Amniotic stem cell (primary cell): ENCODE measurements at regions not wholly inside any gene's neighbourhood (a gene's known extent, or its start where the extent isn't known, plus 50 kb on each side); places are given as distances from the start of the nearest gene placed in this dataset.

Source experiments
- DNase-seq: peaks from one replicate; lab custom pipeline; 2025; lab: John Stamatoyannopoulos, UW

DNA sequence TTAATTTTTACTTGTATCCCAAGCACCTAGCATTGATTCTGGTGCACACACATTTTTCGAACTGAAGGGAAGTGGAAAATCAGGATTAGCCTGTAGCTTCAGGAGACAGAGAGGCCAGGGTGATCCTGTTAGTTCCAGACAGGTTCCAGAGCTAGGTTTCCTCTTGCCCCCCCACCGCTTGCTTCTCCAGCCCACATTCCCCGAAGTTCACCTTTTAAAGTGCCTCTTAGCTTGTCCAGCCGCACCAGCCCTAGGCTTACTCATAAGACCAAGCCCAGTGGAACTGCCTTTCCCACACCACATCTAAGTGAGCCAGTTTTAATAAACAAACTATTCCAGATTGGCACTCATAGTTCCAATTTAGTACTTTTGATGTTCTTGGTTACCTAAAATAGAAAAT is 898.6 kb upstream of the KLHL29 start:
- no peak for DNase-seq

DNA sequence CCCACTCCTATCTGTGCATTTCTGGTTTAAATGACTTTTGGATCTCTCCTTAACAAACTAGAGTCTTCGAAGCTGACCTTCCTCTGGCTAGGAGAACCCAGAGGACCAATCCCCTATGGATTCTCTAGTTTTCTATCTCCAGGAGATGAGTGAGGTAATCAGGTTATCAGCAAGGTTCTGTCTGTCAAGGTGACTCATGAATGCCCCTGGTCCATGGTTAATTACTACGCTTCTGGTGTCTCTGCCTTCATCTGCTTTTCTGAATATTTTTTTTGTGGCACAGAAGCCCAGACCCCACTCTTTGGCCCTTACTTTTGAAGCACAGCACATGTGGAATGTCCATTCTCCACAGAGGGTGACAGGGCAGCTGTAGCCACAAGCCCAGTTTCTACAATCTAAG is 897.9 kb upstream of the KLHL29 start:
- DNase-seq = no peak

DNA sequence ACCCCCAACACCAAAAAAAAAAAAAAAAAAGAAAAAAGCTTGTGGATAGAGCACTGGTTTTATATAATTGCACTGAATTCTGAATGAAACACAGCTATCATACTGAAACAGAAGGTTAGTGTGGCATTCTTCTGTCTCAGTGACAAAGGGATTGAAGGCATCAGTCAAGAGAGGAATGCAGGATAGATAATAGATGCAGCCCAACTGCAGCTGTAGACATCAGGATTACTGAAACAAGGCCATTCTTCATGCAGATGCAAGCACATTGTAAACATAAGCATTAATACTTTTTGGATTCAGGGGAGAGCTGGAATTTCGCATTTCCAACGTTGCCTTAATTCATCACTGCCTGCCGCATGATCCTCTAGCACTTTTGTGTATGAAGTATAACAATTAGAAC is 897.4 kb upstream of the KLHL29 start:
- DNase-seq = no peak

DNA sequence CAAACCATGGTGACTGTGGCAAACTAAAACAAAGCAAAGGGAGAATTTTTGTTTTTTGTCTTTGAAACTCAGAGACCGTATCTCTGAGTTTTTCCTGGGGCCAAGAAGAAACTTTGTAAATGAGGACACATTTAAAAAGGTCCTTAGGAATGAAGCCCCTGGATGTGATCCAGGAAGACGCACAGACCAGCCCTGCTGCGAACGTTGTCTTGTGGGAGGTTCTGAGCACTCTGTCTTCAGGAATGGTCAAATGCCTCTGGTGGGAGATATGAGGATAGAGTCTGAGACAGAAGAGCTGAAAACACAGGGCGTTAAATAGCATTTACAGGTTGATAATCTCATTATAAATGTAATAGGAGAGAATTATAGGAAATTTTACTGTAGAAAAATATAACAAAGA is 893.5 kb upstream of the KLHL29 start:
- no peak for DNase-seq

DNA sequence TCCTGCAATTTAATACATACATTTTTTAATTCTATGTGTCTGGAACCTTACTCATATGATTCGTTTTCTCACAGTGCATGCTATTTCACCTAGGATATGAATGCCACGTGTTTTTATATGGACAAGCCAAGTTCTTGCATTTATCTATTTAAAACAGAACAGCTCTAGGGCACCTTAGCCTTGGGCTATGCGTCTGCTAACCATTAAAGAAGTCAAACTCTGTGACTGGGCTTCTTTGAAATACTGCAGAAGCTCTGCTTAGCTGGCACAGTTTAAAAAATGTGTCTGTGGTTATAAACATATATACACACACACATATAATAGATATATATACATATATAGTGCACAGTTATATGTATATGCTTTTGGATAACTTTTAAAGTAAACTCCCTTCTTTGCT is 890.8 kb upstream of the KLHL29 start:
- DNase-seq = no peak

DNA sequence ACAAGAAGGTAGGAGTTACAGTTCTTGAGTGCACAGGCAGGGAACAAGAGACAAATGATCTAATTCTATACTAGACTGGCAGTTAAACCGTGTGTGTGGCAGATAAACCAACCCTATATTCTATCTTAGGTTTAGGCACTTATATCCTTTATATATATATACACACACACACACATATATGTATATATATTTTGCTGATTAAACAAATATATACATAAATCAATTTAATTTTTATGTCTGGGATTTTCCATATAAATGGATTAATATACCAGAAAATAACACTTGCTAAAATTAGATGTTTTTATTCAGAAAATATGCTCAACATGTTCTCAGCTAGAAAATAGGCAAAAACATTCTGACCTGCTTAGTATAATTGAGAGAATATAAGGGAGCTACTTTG is 887.9 kb upstream of the KLHL29 start:
- DNase-seq = no peak

DNA sequence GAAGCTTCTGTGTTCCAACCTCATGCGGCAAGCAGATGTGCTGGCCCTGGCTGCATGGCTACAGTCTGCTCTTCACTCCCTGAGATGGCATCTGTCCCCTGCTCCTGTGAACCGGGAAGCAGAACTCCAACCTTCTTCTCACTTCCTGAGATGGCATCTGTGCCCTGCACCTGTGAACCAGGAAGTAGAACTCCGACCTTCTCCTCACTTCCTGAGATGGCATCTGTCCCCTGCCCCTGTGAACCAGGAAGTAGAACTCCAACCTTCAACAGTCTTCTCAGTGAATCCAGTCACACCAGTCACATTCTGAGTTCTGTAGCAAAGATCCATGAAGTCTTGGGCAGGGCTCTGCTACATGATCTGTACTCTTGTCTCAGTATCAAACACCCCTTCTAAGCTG is 887.2 kb upstream of the KLHL29 start:
- no peak for DNase-seq

DNA sequence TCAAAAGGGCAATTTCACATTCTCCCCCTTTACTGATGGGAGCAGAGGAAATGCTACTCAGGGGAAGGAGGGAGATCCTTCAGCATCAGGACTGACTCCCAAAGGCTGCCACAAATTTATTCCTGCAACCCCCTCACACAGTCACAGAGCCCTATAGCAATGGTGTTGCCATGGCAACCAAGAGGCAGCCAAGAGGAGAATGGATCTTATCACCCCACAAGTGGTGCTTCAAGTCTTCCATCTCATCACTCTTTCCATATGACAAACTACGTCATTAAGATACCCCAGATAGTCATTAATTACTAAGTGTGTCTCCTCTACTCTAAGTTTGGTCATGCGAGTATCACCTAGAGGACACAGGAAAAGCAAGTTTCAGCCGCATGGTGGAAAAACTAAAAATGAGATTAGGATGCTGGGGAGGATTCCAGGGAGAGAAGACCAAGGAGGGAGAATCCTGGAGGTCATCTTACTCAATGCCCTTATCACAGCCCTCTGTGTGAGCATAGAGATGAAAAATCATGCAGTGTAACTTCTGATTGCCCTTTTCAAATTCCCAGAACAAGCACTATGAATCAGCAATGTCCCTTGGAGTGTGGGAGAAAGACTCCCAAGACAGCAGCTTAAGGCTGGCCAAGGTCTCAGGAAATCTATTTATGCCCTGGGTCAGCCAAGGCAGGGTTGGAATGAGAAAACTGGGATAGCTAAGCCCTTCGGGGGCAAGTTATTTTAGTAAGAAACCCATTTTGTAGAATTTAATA is 885.7 kb upstream of the KLHL29 start:
- DNase-seq = no peak

DNA sequence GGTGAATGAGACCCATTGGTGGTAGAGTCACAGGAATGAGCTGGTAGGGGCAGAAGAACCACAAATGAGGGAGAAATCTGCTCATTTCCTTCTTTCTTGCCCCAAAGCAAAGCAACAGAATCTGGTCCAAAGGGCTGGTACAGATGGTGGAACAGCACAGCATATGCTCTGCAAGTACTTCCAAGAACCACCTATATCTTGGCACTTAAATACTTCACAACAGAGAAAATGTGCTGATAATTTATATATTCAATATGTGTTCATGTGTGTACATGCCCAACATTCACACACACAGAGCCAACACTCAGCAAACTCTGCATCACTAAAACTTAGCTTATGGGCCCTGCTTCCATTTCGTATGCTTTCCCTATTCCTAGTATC is 884.4 kb upstream of the KLHL29 start:
- DNase-seq = no peak

DNA sequence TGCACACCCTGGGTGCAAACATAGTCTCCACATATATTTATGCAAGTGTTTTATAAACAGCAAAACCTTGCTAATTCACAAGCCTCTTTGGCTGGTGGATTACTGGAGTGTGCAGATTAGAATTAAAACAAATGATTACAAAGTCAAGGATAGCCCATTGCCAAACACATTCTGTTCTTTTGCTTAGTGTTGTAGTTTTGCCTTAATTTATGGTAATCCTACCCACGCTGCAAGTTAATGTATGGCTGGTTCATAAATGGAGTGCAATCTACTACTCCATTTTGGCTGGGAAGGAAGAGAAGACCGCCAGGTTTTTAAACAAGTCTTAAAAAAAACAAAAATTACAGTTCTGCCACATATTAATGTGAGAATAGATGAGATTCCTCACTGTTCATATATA is 883.1 kb upstream of the KLHL29 start:
- DNase-seq = no peak

DNA sequence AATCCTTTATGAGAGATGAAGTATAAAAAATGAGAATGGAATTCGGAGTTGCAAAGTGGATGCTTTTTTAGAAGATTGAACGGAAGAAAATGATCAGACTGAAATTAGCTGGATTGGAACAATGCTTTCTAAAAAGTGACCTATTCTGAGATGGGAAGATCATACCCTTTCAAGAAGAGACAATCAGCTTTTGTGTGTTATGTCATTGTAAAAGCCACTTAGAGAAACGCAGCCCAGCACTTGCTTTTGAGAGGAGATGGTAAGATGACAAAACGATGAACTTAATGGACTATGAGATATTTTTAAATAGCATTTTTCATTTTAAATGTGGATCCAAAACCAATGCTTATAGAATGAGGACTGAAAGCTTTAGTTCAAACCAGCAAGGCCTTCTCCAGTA is 871.4 kb upstream of the KLHL29 start:
- DNase-seq = no peak

DNA sequence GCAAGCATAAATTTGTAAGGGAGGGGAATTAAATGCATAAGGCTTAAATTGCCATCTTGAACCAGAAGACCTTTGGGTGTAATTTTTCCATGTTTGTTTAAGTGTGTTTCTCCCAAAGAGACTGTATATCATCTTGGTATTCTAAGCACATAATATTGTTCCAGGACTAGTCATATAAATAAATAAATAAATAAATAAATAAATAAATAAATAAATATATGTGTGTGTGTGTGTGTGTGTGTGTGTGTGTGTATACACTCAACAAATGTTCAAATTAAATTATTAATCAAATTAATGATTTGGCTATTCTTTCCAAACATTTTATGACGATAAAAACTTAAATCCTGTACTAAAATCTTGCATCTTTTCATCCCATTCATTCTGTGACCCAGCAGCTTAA is 867.8 kb upstream of the KLHL29 start:
- DNase-seq = no peak

DNA sequence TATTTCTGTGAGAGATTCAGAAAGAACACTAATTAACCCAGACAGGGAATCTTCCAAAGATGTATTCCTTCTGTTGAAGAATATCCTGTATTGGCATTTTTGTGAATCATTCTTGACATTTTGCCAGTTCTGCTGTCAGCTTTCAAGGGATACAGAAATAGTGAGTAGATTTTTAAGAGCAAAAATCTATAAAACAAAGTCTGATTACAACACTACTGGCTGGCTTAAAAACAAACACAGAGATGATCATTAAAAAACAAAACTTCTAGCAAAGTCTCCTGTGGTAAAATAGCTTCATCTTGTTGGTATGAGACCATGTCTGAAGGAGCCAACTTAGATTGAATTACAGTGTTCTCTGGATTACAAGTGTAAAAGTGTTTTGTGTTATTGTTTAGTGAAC is 866.3 kb upstream of the KLHL29 start:
- no peak for DNase-seq

DNA sequence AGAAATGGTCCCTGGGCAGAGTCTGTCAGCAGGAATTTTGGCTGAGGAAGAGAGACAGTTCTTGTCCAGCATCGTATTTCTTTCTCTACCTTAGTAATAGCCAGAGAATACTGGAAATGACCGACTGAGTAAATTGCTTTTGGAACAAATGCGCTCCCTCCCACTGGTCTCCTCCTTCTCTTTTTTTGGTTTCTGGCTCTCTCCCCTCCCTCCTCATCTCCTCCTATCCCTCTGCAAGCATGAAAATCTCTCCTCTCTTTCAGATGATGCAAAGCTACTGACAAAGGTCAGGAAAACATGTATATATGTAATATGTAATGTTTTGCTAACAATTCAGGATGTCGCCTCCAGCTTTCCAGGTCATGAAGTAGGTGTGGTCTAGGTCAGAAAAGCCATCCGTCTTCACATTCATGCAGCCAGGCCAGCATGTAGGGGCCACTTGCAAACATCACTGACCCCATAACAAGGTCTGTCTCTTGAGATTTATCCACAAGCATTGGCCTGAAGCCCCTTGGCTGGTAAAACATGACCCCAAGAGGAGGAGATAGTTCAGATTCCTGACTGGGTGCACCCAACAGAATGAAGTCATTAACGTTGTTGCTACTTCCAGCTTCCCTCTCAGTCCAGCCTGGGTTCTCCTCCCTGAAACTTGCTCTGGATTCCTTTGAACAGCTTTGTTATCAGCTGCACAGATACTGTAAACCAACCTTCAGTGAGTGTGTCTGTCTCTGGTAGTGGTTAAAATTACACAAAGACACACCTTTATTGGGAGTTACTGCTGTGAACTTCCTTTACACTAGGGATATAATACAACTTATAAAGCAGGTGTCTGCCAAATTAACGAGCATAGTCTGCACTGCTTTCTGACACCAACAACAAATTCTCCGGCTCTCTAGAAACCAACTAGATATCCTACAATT is 864.4 kb upstream of the KLHL29 start:
- DNase-seq = no peak

DNA sequence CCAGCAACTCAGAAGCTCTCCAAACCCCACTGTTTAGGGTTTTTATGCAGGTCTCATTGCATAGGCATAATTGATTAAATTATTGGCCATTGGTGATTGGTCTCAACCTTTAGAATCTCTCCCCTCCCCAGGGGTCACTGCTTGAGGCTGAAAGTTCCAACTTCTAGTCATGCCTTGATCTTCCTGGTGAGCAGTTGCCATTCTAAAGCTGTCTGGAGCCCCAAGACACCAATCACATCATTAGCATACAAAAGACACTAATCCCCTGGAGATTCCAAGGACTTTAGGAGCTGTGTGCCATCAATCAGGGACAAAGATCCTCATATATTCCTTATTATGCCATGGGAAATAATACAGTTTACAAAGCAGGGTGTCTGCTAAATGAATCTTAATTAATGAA is 863.4 kb upstream of the KLHL29 start:
- no peak for DNase-seq

DNA sequence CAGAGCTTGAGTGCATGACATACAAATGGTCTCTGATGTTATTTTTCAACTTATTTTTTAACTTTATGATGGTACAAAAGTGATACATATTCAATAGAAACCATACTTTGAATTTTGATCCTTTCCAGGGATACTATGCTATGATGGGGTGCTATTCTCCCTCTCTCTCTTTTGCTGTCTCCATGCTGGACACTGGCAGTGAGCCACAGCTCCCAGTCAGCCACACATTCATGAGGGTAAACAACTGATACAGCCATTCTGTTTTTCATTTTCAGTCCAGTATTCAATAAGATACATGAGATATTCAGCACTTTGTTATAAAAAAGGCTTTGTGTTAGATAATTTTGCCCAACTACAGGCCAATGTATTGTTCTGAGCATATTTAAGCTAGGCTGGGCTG is 859.3 kb upstream of the KLHL29 start:
- DNase-seq = no peak

DNA sequence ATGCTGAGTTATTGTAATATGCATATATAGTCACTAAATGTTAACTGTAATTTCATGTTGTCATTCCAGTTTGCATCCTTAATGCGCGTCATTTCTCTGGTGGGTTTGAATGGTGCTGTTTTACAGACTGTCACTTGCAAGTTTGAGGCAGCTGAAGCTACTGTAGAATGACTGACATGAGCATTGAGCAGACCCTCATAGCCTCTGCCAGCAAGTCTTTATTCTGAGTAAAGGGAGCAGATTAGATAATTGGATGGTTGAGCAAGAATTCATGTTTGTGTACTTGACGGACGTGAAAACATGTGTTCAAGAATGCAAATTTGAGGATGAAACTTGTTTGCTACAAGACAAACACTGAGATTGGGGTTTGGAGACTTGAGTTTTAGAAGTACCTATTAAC is 854.8 kb upstream of the KLHL29 start:
- no peak for DNase-seq

DNA sequence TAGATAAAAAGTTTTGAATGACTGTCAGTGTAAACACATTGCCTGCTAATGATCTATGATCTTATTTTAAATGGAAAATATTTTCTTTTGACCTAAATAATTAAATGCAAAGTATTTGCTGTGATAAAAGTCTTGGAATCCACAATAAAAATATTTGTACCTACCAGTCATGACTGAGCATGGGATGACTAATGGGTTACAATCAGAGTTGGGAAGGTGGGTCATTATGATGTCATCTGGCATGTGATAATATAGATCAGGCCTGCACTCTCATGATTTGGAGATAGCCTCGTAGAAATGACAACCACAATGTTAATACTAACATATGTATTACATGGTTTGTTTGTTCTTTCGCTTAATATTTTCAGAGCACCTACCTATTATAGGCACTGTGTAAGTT is 848.8 kb upstream of the KLHL29 start:
- no peak for DNase-seq

DNA sequence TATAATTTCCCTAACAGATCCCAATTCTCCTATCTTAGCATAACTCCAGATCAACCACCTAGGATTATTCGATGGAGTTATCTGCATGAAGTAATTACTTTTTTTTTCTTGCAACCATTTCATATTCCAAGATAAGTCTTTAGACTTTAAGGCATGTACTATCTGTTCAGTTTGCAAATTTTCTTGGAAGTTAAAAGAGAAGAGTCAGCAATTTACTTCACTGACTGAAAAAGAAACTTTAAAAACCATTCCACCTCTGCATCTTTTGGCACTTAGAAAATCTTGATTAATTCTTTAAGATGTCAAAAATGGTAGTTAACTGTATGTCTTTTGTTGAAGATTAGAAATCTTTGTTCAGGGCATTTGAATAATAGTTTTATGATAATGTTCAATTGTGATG is 830.5 kb upstream of the KLHL29 start:
- no peak for DNase-seq

DNA sequence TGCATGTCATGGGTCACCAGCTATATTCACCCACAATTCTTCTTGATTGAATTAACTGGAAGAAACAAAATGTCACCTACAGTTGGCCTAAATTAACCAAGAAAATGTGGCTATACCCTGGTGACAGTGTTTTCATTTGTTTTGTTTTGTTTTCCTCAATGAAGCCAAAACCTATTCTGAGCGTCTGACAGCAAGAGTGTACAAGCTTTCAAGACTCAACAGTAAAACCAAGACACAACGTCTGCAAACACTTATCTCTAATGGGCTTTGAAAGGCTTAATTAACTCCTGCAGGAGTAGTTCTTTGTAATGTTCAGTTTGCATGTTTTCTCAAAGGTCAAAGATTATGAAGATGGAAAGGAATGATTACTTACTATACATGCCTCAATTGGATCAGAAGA is 827.6 kb upstream of the KLHL29 start:
- no peak for DNase-seq

DNA sequence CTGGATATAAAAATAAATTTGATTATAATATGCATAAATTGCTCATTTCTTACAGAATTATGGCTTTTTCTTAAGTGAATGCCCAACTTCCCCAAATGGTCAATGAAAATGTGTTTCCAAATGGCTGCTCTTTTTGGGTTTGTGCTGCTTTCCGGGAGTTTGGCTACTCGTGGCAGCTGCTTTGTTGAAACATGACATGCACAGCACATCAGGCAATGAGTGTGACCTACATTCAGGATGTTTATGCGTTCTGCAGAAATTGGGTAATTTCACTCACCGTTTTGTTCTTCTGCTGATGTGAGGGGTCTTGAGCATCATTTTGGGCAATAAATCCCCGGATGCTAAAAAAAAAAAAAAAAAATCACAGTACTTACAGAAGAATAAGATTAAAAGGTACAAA is 825.0 kb upstream of the KLHL29 start:
- no peak for DNase-seq

DNA sequence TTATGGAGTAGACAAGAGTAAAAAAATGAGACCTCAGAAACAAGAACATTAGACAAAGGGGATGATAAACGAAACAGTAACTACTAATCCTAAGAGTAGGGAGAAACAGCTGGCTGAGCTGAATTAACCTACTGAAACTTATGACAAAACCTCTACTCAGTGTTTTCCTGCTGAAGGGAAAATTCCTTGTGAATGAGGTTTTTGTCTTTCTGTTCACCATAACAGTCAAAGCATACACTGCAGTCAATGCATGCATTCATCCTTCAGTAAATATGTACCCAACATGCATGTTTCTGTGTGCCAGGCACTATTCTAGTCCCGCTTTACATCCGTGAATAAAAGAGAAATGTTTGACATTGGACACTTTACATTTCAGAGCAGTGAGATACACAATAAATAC is 805.6 kb upstream of the KLHL29 start:
- no peak for DNase-seq

DNA sequence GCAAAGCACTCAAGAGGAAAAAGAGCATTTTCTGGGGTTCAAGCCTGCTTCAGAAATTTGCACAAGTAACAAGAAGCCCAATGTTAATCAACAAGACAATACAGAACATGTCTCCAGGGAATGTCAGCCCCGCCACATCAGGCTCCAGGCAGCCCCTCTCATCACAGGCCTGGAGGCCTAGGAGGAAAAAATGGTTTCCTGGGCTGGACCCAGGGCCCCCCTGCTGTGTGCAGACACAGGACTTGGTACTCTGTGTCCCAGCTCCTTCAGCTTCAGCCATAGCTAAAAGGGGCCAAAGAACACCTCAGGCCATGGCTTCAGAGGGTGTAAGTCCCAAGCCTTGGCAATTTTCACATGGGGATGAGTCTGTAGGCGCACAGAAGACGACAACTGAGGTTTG is 802.9 kb upstream of the KLHL29 start:
- no peak for DNase-seq

DNA sequence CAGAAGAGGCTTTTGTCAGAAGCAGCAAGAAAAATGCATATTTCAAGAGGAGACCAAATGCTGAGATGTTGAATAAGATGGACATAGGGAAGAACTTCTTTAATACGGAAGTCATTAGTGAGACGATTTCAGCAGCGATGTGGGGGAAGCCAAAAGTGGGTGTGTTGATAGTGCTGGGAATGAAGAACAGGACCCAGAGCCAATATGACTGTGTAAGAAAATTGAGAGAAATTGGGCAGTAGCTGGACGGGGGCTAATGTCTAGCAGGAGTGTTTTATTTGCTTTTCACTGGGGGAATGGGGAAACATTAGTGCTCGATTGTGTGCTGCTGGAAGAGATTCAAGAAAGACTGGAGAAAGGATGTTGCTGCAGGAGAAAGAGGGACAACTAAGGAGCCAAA is 788.7 kb upstream of the KLHL29 start:
- no peak for DNase-seq
